HFFc6 (cell line): ENCODE measurements at regions not wholly inside any gene's neighbourhood (a gene's known extent, or its start where the extent isn't known, plus 50 kb on each side); places are given as distances from the start of the nearest gene placed in this dataset.

Source experiments
- DNase-seq: peaks from one replicate; pipeline ENCODE4 v3.0.0-alpha.2; 2018
- H3K27ac Mint-ChIP-seq: 2 replicates; pipeline ENCODE4 v1.8.0; 2020; ENCODE audit warnings: mild to moderate bottlenecking, mixed read lengths
- H3K27me3 Mint-ChIP-seq: 2 replicates; pipeline ENCODE4 v1.8.0; 2021; ENCODE audit warnings: mild to moderate bottlenecking, moderate library complexity, mixed read lengths; ENCODE audit not compliant: insufficient read depth
- H3K36me3 Mint-ChIP-seq: 2 replicates; pipeline ENCODE4 v1.8.0; 2021; ENCODE audit warnings: low read depth, mixed read lengths
- H3K4me1 Mint-ChIP-seq: 2 replicates; pipeline ENCODE4 v1.8.0; 2020; ENCODE audit warnings: low read depth, mixed read lengths
- H3K4me3 Mint-ChIP-seq: 2 replicates; pipeline ENCODE4 v1.8.0; 2020; ENCODE audit warnings: mild to moderate bottlenecking, moderate library complexity, mixed read lengths
- H3K9me3 Mint-ChIP-seq: 2 replicates; pipeline ENCODE4 v1.8.0; 2020; ENCODE audit warnings: mild to moderate bottlenecking, mixed read lengths
- TF ChIP-seq, protein P1 (sequence below): fragments of 200-600 bp; sonication (generic); IDR thresholded peaks from 2 replicates; pipeline ENCODE4 v1.5.0; 2021; ENCODE audit warnings: antibody characterized with exemption, mild to moderate bottlenecking

GRCh38 chr1:60952612-60953111, 129.7 kb upstream of the NFIA start:
- no peaks in the 10 kb centered on the region for H3K4me1 Mint-ChIP-seq
- no peak overlapping the region for H3K4me3 Mint-ChIP-seq
- peaks cover 18% of the 10 kb centered on the region for H3K27me3 Mint-ChIP-seq
- no peaks in the 10 kb centered on the region for H3K36me3 Mint-ChIP-seq
- H3K27ac Mint-ChIP-seq = no peak overlapping the region
- DNase-seq = no peak
- TF ChIP-seq, protein P1, sequence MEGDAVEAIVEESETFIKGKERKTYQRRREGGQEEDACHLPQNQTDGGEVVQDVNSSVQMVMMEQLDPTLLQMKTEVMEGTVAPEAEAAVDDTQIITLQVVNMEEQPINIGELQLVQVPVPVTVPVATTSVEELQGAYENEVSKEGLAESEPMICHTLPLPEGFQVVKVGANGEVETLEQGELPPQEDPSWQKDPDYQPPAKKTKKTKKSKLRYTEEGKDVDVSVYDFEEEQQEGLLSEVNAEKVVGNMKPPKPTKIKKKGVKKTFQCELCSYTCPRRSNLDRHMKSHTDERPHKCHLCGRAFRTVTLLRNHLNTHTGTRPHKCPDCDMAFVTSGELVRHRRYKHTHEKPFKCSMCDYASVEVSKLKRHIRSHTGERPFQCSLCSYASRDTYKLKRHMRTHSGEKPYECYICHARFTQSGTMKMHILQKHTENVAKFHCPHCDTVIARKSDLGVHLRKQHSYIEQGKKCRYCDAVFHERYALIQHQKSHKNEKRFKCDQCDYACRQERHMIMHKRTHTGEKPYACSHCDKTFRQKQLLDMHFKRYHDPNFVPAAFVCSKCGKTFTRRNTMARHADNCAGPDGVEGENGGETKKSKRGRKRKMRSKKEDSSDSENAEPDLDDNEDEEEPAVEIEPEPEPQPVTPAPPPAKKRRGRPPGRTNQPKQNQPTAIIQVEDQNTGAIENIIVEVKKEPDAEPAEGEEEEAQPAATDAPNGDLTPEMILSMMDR = no peak
- peaks cover 5% of the 10 kb centered on the region; the same call in 1 of the 2 replicates for H3K9me3 Mint-ChIP-seq

- H3K36me3 Mint-ChIP-seq = no peaks in the 10 kb centered on the region
- no peak overlapping the region for H3K27ac Mint-ChIP-seq
- TF ChIP-seq, protein P1 = no peak
- H3K27me3 Mint-ChIP-seq = peaks cover 20% of the 10 kb centered on the region
- H3K4me3 Mint-ChIP-seq = no peak overlapping the region
- H3K4me1 Mint-ChIP-seq = no peaks in the 10 kb centered on the region
- peaks cover 5% of the 10 kb centered on the region; the same call in 1 of the 2 replicates for H3K9me3 Mint-ChIP-seq
- DNase-seq = no peak
These were observed 131.9 kb upstream of the NFIA start for GRCh38 chr1:60950224-60951063.

- TF ChIP-seq, protein P1 = no peak
- no peaks in the 10 kb centered on the region for H3K4me1 Mint-ChIP-seq
- peaks cover 20% of the 10 kb centered on the region for H3K27me3 Mint-ChIP-seq
- H3K27ac Mint-ChIP-seq = no peak overlapping the region
- peaks cover 4% of the 10 kb centered on the region; the same call in 1 of the 2 replicates for H3K9me3 Mint-ChIP-seq
- DNase-seq = no peak
- no peak overlapping the region for H3K4me3 Mint-ChIP-seq
- no peaks in the 10 kb centered on the region for H3K36me3 Mint-ChIP-seq
These were observed 132.5 kb upstream of the NFIA start for GRCh38 chr1:60949826-60950197.

DNA sequence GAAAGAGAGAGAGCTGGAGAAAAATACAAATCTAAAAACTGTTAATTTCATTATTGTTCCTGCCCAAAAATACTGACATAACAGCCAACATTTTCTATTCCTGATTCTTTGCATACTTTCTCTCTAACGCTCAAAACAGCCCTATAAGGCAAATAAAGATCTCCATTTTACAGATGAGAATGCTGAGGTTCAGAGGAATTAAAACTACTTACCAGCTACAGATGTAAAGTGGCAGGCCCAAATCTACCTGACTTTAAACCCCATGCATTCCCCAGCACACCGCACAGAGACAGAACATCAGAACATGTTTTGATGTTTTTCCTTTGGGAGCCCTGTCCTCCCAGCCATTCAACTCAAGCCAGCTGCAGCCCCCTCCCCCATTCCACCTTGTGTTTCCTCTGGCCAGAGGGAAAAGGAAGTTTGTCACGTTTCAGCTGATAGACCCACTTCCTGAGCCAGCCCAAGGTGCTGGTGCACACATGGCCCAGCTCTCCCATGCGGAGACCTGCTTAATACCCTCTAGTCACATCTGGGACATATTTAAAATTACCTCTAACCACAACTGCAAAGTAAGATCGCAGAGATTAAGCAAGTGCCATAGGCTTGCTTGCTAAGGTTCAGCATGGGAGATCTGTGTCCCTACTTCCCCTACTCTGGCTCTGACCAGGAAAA, 133.1 kb upstream of the NFIA start:
- Mint-ChIP-seq H3K36me3 (no peaks in the 10 kb centered on the region), H3K4me3 (no peak overlapping the region), H3K4me1 (no peaks in the 10 kb centered on the region), H3K27me3 (peaks cover 16% of the 10 kb centered on the region), H3K27ac (no peak overlapping the region), H3K9me3 (no peaks in the 10 kb centered on the region)
- DNase-seq = no peak
- TF ChIP-seq, protein P1 = no peak

- Mint-ChIP-seq H3K36me3 (no peaks in the 10 kb centered on the region), H3K27ac (no peak overlapping the region), H3K27me3 (peaks cover 16% of the 10 kb centered on the region), H3K4me1 (no peaks in the 10 kb centered on the region), H3K4me3 (no peak overlapping the region), H3K9me3 (no peaks in the 10 kb centered on the region)
- no peak for DNase-seq
- TF ChIP-seq, protein P1 = no peak
These were observed 133.9 kb upstream of the NFIA start for GRCh38 chr1:60948486-60948885.
